Liver (tissue), 3 donors: ENCODE measurements at regions not wholly inside any gene's neighbourhood (a gene's known extent, or its start where the extent isn't known, plus 50 kb on each side); places are given as distances from the start of the nearest gene placed in this dataset.

Experiments used
- ATF3 ChIP-seq: IDR thresholded peaks from 2 replicates; pipeline ENCODE4 v1.6.1; 2016; ENCODE audit warnings: antibody characterized with exemption
- CTCF ChIP-seq: fragments of 150-350 bp; IDR thresholded peaks from 2 replicates; pipeline ENCODE4 v1.5.1; 2017; ENCODE audit warnings: improper control_type of control experiment, low read depth, low read length; ENCODE audit not compliant: missing input control
- EGR1 ChIP-seq, 2 donors: IDR thresholded peaks; 2 replicates each; pipeline ENCODE4 v1.6.1; 2016 to 2018; ENCODE audit warnings: antibody characterized with exemption in 2 of 2, low read depth in 2 of 2
- JUND ChIP-seq, 2 donors: IDR thresholded peaks; 2 replicates each; pipeline ENCODE4 v1.6.1; 2016; ENCODE audit warnings: antibody characterized with exemption in 2 of 2
- RXRA ChIP-seq, 2 donors: IDR thresholded peaks; 2 replicates each; pipeline ENCODE4 v1.6.1; 2017 to 2018; ENCODE audit warnings: antibody characterized with exemption in 2 of 2, mild to moderate bottlenecking in 1 of 2
- donor health status: healthy.
- donor health status: healthy.

DNA sequence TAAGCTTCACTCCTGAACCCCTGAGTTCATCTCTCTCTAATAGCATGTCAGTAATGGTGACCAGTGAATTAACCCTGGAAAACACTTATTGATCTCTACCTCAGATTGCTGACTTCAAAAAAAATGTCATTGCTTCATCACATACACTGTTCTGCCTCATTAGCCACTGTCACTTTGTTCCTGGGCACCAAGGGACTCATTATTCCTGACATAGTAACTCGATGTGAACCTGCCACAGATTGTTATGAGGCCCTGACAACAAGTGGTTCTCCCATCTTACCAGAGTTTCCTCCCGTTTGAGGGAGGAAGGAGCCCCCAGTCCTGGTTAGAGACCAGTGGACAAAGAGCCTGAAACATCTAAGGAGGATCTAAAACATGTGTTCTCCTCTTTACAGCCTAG, 403.3 kb upstream of the SMIM21 start:
- TF ChIP-seq CTCF (no peak), RXRA (IDR thresholded peaks at IDR 0.05) (no peak), JUND (IDR thresholded peaks at IDR 0.05) (no peak), ATF3 (no peak), EGR1 (IDR thresholded peaks at IDR 0.05; ENCODE audit: low read depth in 2 of 2) (no peak)
